MM.1S (cell line): ENCODE measurements at regions not wholly inside any gene's neighbourhood (a gene's known extent, or its start where the extent isn't known, plus 50 kb on each side); places are given as distances from the start of the nearest gene placed in this dataset.
"Not testable (repeated sequence)": the region's sequence is repeated elsewhere in the genome, so short reads cannot be mapped to it uniquely, and the experiment has no call there.

Experiments
- DNase-seq: peaks from one replicate; pipeline ENCODE4 v3.0.0-alpha.2; 2015
- H2AFZ ChIP-seq: fragments of 300-600 bp; sonication (generic); 2 replicates; pipeline ENCODE4 v1.6.0; 2016; ENCODE audit warnings: antibody characterized with exemption, low read length
- H3F3A ChIP-seq: fragments of 300-600 bp; sonication (generic); 2 replicates; pipeline ENCODE4 v1.6.1; 2016; ENCODE audit warnings: mild to moderate bottlenecking, antibody characterized with exemption, low read length, moderate library complexity, mixed read lengths; ENCODE audit not compliant: insufficient read depth
- H3K27ac ChIP-seq: fragments of 300-600 bp; sonication (generic); 2 replicates; pipeline ENCODE4 v1.5.1; 2016; ENCODE audit warnings: mild to moderate bottlenecking, low read length
- H3K27me3 ChIP-seq: fragments of 300-600 bp; sonication (generic); replicated peaks from 2 replicates; pipeline ENCODE4 v1.6.0; 2016; ENCODE audit warnings: low read length; ENCODE audit not compliant: insufficient read depth
- H3K36me3 ChIP-seq: fragments of 300-600 bp; sonication (generic); replicated peaks from 2 replicates; pipeline ENCODE4 v1.6.1; 2016; ENCODE audit warnings: mild to moderate bottlenecking, low read length, mixed read lengths; ENCODE audit not compliant: insufficient read depth
- H3K4me1 ChIP-seq: fragments of 300-600 bp; sonication (generic); 2 replicates; pipeline ENCODE4 v1.6.1; 2016; ENCODE audit warnings: low read length, mixed read lengths
- H3K4me2 ChIP-seq: fragments of 300-600 bp; sonication (generic); 2 replicates; pipeline ENCODE4 v1.6.0; 2016; ENCODE audit warnings: low read depth, low read length
- H3K4me3 ChIP-seq: fragments of 300-600 bp; sonication (generic); 2 replicates; pipeline ENCODE4 v1.5.1; 2016; ENCODE audit warnings: low read length, mixed read lengths
- H3K79me2 ChIP-seq: fragments of 300-600 bp; sonication (generic); 2 replicates; pipeline ENCODE4 v1.6.1; 2016; ENCODE audit warnings: mixed run types, low read length, mixed read lengths
- H3K9ac ChIP-seq: fragments of 300-600 bp; sonication (generic); 2 replicates; pipeline ENCODE4 v1.6.1; 2016; ENCODE audit warnings: low read length, mixed read lengths
- H3K9me2 ChIP-seq: fragments of 300-600 bp; sonication (generic); replicated peaks from 2 replicates; pipeline ENCODE4 v1.6.1; 2016; ENCODE audit warnings: mild to moderate bottlenecking, low read length, mixed read lengths; ENCODE audit not compliant: insufficient read depth
- H3K9me3 ChIP-seq: fragments of 300-600 bp; sonication (generic); replicated peaks from 2 replicates; pipeline ENCODE4 v1.6.1; 2016; ENCODE audit warnings: mild to moderate bottlenecking, low read length, mixed read lengths; ENCODE audit not compliant: insufficient read depth
- H4K20me1 ChIP-seq: fragments of 300-600 bp; sonication (generic); 2 replicates; pipeline ENCODE4 v1.6.1; 2016; ENCODE audit warnings: mild to moderate bottlenecking, low read length, moderate library complexity, mixed read lengths; ENCODE audit not compliant: insufficient read depth
- EZH2 ChIP-seq: fragments of 300-600 bp; sonication (generic); optimal IDR thresholded peaks from 2 replicates; pipeline ENCODE3; 2017; ENCODE audit warnings: low read depth, mild to moderate bottlenecking, antibody characterized with exemption, low read length, mixed read lengths
- EZH2phosphoT487 ChIP-seq: fragments of 300-600 bp; sonication (generic); IDR thresholded peaks from 2 replicates; pipeline ENCODE4 v1.6.1; 2018; ENCODE audit warnings: antibody characterized with exemption, low read length
- TF ChIP-seq, protein P1 (sequence below): fragments of 300-600 bp; sonication (generic); IDR thresholded peaks from 2 replicates; pipeline ENCODE4 v1.5.1; 2016; ENCODE audit warnings: antibody characterized with exemption, low read length, mixed read lengths

DNA sequence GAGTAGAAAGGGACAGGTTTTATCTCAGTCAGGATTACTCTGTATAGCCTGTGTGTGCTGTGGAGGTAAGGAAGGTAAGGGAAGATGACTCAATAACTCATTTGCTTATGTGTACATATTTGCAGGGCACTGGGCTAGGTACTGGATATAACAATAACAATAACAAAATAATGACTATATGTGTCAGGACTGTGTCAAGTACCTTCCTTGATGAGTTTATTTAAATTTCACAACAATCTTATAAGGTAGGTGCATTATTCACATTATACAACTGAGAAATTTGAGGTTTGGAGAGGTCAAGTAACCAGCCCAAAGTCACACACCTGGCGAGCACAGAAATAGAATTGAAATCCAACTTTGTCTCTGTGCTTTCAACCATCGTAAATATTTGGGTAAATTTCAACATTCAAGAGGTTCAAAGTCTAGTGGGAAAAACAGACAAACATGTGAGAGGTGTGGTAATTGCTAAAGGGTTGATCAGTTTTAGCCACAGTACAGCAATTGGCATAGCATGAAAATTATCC lies 131.8 kb downstream of the APIP start:
- no peaks in the 10 kb centered on the region for H3K27me3 ChIP-seq
- H4K20me1 ChIP-seq: no peaks in the 10 kb centered on the region
- H3K79me2 ChIP-seq: no peaks in the 10 kb centered on the region
- H3F3A ChIP-seq: peaks cover 29% of the 10 kb centered on the region
- H3K4me3 ChIP-seq: no peak overlapping the region
- H3K9me2 ChIP-seq: no peaks in the 10 kb centered on the region
- H3K36me3 ChIP-seq: no peaks in the 10 kb centered on the region
- peak overlapping the region; percentile 26; the same call in 1 of the 2 replicates for H3K9ac ChIP-seq
- H3K4me1 ChIP-seq: peaks cover 48% of the 10 kb centered on the region
- no peaks in the 10 kb centered on the region for H3K9me3 ChIP-seq
- peak overlapping the region; percentile 76 for H3K27ac ChIP-seq
- peak; percentile 79 for DNase-seq
- peak overlapping the region; percentile 40 for H3K4me2 ChIP-seq
- TF ChIP-seq EZH2 (no peak), EZH2phosphoT487 (no peak)
- TF ChIP-seq, protein P1, sequence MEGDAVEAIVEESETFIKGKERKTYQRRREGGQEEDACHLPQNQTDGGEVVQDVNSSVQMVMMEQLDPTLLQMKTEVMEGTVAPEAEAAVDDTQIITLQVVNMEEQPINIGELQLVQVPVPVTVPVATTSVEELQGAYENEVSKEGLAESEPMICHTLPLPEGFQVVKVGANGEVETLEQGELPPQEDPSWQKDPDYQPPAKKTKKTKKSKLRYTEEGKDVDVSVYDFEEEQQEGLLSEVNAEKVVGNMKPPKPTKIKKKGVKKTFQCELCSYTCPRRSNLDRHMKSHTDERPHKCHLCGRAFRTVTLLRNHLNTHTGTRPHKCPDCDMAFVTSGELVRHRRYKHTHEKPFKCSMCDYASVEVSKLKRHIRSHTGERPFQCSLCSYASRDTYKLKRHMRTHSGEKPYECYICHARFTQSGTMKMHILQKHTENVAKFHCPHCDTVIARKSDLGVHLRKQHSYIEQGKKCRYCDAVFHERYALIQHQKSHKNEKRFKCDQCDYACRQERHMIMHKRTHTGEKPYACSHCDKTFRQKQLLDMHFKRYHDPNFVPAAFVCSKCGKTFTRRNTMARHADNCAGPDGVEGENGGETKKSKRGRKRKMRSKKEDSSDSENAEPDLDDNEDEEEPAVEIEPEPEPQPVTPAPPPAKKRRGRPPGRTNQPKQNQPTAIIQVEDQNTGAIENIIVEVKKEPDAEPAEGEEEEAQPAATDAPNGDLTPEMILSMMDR: no peak
- H2AFZ ChIP-seq: 0 out of 2 replicates have a peak overlapping the region, but pooled peaks have one; percentile 66

DNA sequence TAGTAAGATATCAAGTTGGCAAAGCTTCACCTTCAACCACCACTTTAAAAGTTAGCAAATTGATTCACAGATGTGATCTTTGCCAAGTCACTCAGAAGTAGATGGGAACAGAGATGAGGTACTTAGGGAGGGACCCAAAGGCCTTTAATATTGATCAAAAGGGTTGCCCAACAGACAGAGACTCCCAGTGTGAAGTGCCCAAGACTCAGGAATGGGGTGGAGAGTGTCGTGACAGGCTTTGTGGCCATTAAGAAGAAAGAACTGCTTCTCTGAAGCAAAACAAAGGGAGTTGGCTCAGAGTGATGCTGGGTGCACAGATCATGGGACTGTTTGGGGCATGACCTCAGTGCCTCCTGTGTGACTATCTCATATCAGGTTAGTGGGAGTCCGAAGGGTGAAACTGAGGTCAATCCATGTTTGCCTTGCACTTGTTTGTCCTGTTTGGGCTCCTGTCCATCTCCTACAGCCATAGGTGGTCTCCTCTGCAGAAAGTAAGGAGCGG lies 132.3 kb downstream of the APIP start:
- H4K20me1 ChIP-seq: no peaks in the 10 kb centered on the region
- H3K4me1 ChIP-seq: peaks cover 48% of the 10 kb centered on the region
- peak overlapping the region; percentile 66 for H2AFZ ChIP-seq
- H3K27ac ChIP-seq: peak overlapping the region; percentile 76
- no peak overlapping the region for H3K4me3 ChIP-seq
- H3F3A ChIP-seq: peaks cover 29% of the 10 kb centered on the region
- no peaks in the 10 kb centered on the region for H3K36me3 ChIP-seq
- H3K4me2 ChIP-seq: peak overlapping the region; percentile 40
- H3K79me2 ChIP-seq: no peaks in the 10 kb centered on the region
- peak overlapping the region; percentile 26; the same call in 1 of the 2 replicates for H3K9ac ChIP-seq
- peak; percentile 54 for DNase-seq
- H3K27me3 ChIP-seq: no peaks in the 10 kb centered on the region
- TF ChIP-seq EZH2 (no peak), EZH2phosphoT487 (no peak)
- TF ChIP-seq, protein P1: no peak
- no peaks in the 10 kb centered on the region for H3K9me3 ChIP-seq
- H3K9me2 ChIP-seq: no peaks in the 10 kb centered on the region

DNA sequence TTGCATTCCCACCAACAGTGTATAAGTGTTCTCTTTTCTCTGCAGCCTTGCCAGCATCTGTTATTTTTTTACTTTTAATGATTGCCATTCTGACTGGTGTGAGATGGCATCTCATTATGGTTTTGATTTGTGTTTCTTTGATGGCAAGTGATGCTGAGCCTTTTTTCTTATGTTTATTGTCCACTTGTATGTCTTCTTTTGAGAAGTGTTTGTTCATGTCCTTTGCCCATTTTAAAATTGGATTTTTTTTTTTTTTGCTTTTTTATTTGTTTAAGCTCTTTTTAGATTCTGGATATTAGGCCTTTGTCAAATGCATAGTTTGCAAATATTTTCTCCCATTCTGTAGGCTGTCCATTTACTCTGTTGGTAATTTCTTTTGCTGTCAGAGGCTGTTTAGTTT lies 134.4 kb downstream of the APIP start:
- H3F3A ChIP-seq: peaks cover 24% of the 10 kb centered on the region
- H3K79me2 ChIP-seq, H3K27me3 ChIP-seq, H3K4me2 ChIP-seq, H3K9me3 ChIP-seq, H3K4me3 ChIP-seq, H4K20me1 ChIP-seq, DNase-seq, H3K27ac ChIP-seq, H3K9ac ChIP-seq, H2AFZ ChIP-seq, H3K9me2 ChIP-seq, H3K36me3 ChIP-seq: not testable (repeated sequence)
- peaks cover 33% of the 10 kb centered on the region for H3K4me1 ChIP-seq

DNA sequence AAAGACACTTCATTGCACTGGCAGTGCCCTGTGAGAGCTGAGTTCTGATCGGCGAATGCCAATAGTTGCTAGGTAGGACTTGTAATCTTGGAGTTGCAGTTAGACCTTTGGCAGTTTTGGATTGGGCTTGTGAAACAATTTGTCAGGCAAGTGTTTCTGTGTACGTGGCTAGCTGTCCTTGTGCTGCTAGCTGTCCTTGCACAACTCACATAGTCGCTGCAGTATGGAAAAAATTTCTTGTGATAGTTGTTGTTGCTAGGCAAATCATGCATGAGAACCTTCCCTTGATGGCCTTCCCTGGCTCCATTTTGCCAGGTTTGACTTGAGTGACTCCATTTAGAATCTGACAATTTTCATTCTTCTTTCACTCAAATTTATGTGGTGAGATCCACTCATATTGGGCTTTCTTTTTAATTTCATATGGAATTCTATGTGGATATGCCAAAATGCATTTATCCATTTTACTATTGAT lies 140.7 kb downstream of the APIP start:
- H3K4me1 ChIP-seq: no peaks in the 10 kb centered on the region
- no peaks in the 10 kb centered on the region for H3K27me3 ChIP-seq
- no peak for DNase-seq
- no peaks in the 10 kb centered on the region for H3K36me3 ChIP-seq
- no peaks in the 10 kb centered on the region for H3K9me3 ChIP-seq
- H3K4me2 ChIP-seq: no peak overlapping the region
- H2AFZ ChIP-seq: no peak overlapping the region
- no peak overlapping the region for H3K27ac ChIP-seq
- H3K79me2 ChIP-seq: no peaks in the 10 kb centered on the region
- no peak overlapping the region for H3K9ac ChIP-seq
- no peak overlapping the region for H3K4me3 ChIP-seq
- H3F3A ChIP-seq: no peaks in the 10 kb centered on the region
- no peaks in the 10 kb centered on the region for H4K20me1 ChIP-seq
- TF ChIP-seq, protein P1: no peak
- TF ChIP-seq EZH2 (no peak), EZH2phosphoT487 (no peak)
- H3K9me2 ChIP-seq: no peaks in the 10 kb centered on the region
